ENCODE measurements at regions not wholly inside any gene's neighbourhood (a gene's known extent, or its start where the extent isn't known, plus 50 kb on each side); places are given as distances from the start of the nearest gene placed in this dataset.

- no peaks in the 10 kb centered on the region for H3K79me2 ChIP-seq (replicated peaks; ENCODE audit: insufficient read depth)
- no peaks in the 10 kb centered on the region for H3F3A ChIP-seq (replicated peaks; ENCODE audit: low read depth)
- no peaks in the 10 kb centered on the region for H3K4me1 ChIP-seq (ENCODE audit: insufficient read depth)
- Mint-ChIP-seq H3K4me1 (no peaks in the 10 kb centered on the region), H3K27ac (no peak overlapping the region), H3K4me3 (no peak overlapping the region), H3K27me3 (ENCODE audit: insufficient read depth, low read depth, poor library complexity) (no peaks in the 10 kb centered on the region), H3K9me3 (peaks cover 21% of the 10 kb centered on the region), H3K36me3 (ENCODE audit: low read depth) (peaks cover 10% of the 10 kb centered on the region; the same call in 1 of the 3 replicates)
- no peak overlapping the region for H3K4me2 ChIP-seq
- TF ChIP-seq JUNB (IDR thresholded peaks at IDR 0.05; ENCODE audit: unreplicated experiment) (no peak), ZNF114 (CRISPR knock-in tag; IDR thresholded peaks at IDR 0.05) (no peak), EZH2phosphoT487 (IDR thresholded peaks at IDR 0.05; ENCODE audit: unreplicated experiment) (no peak), ZNF331 (CRISPR knock-in tag; IDR thresholded peaks at IDR 0.05; ENCODE audit: low read depth) (no peak), ZNF462 (CRISPR knock-in tag; IDR thresholded peaks at IDR 0.05) (no peak), EZH2 (IDR thresholded peaks at IDR 0.05; ENCODE audit: low read depth, unreplicated experiment) (no peak), STAT1 (IDR thresholded peaks at IDR 0.05; ENCODE audit: unreplicated experiment) (no peak), CREB1 (CRISPR knock-in tag; IDR thresholded peaks at IDR 0.05; ENCODE audit: low read depth) (no peak), POLR2AphosphoS5 (IDR thresholded peaks at IDR 0.05; ENCODE audit: low read depth) (no peak), ETS1 (IDR thresholded peaks at IDR 0.05) (no peak)
- H4K20me1 ChIP-seq (replicated peaks; ENCODE audit: insufficient read depth): no peaks in the 10 kb centered on the region
- H3K4me3 ChIP-seq: no peak overlapping the region
- no peak overlapping the region for H2AFZ ChIP-seq
- H3K36me3 ChIP-seq (ENCODE audit: insufficient read depth): peaks cover 4% of the 10 kb centered on the region; the same call in 1 of the 2 replicates
- H3K27me3 ChIP-seq (ENCODE audit: insufficient read depth): no peaks in the 10 kb centered on the region
- no peak overlapping the region for H3K27ac ChIP-seq (ENCODE audit: low read depth)
- ATAC-seq (no peak), DNase-seq (ENCODE audit: low spot score) (no peak)
- H3K9me2 ChIP-seq (ENCODE audit: insufficient read depth): no peaks in the 10 kb centered on the region
Measured at GRCh38 chr13:88590574-88590973, 919.4 kb downstream of the SLITRK5 start.

Data from GM23338 (cell line).